GM18867 (cell line): ENCODE measurements at regions not wholly inside any gene's neighbourhood (a gene's known extent, or its start where the extent isn't known, plus 50 kb on each side); places are given as distances from the start of the nearest gene placed in this dataset.

ENCODE experiments used
- ATAC-seq: cut with Tn5 transposase; IDR thresholded peaks from one replicate; pipeline ENCODE4 v1.9.1; 2021; ENCODE audit warnings: mild to moderate bottlenecking, moderate library complexity; ENCODE audit not compliant: unreplicated experiment

- ATAC-seq: no peak
Measured at GRCh38 chr3:168608926-168609325, 513.2 kb upstream of the GOLIM4 start.

GRCh38 chr3:168604767-168605166 lies 509.0 kb upstream of the GOLIM4 start:
- no peak for ATAC-seq

DNA sequence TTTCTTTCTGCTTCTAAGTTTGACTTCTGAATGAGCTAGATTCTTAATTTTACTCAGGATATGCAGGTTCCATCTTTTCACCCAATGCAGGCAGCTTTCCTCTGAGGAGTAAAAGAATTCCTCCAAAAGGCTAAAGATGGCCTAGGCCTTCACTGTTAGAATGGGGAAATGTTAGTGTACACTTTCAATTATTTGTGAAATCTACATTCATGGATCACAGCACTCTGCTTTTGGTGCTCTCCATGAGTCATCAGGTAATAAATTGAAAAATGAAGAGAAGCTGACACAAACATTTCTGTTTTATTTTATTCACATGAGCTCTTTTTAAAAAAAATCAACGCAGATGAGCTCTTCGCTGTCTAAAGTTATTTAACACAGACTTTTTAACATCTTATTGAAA lies 502.5 kb upstream of the GOLIM4 start:
- no peak for ATAC-seq

- no peak for ATAC-seq
Measured at GRCh38 chr3:168596175-168596823, 500.6 kb upstream of the GOLIM4 start.

DNA sequence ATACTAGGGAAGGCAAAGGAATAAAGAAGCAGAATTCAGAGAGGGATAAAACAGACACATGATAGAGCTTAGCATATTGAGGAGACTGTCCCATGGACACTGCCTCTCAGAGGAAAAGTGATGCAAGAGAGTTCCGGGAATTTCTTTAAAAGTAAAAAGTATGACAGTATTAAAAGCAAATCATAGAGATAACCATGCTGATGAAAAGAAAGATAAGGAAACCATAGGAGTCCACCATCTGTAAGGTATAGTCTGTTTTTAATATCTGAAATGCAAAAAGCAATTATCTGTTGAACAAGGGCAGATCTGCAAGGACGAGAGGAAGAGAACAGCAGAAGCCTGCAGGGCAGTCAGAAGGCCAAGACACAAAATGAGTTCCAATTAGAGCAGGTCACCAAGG lies 495.9 kb upstream of the GOLIM4 start:
- ATAC-seq: no peak

GRCh38 chr3:168589376-168589775 lies 493.7 kb upstream of the GOLIM4 start:
- ATAC-seq: no peak

- ATAC-seq: peak; percentile 59
Measured at GRCh38 chr3:168585544-168585943, 489.8 kb upstream of the GOLIM4 start.

DNA sequence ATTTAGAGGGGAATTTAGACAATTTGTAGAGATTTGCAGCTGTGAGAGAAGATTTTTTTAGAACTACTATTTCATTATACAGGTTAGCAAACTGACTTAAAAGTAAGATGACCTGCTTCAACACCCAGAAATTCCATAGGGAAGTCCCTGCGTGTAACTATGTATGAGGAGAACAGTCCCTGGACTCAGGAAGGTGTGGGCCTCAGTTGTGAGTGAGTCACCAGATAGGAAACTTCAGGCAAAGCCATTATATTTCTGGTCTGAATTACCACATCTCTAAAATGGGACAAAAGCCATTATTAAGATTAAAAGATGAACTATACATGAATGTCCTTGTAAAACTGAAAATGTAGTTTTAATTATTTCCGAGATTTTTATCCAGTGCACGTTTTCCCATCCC lies 488.3 kb upstream of the GOLIM4 start:
- no peak for ATAC-seq

GRCh38 chr3:168582503-168582902 lies 486.8 kb upstream of the GOLIM4 start:
- ATAC-seq: no peak

GRCh38 chr3:168581771-168582225 lies 486.1 kb upstream of the GOLIM4 start:
- ATAC-seq: peak; percentile 50

GRCh38 chr3:168579010-168579409 lies 483.3 kb upstream of the GOLIM4 start:
- ATAC-seq: no peak

DNA sequence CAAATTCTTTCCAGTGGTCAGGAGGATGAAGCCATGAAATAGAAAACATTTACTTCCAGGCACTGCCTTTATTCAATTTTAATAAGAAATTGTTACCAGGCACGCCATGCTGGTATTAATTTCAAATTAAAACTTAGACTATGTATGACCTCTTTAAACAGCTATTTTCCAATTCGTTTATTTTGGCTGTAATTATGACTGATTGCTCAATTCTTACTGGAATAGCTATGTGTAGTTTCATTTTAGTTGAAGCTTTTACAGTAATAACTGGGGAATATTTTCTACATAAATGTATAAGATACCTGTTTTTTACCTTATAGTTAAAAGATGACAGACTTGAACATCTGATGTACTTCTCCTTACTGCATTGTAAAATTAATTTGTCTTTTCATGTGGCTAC lies 480.0 kb upstream of the GOLIM4 start:
- no peak for ATAC-seq

DNA sequence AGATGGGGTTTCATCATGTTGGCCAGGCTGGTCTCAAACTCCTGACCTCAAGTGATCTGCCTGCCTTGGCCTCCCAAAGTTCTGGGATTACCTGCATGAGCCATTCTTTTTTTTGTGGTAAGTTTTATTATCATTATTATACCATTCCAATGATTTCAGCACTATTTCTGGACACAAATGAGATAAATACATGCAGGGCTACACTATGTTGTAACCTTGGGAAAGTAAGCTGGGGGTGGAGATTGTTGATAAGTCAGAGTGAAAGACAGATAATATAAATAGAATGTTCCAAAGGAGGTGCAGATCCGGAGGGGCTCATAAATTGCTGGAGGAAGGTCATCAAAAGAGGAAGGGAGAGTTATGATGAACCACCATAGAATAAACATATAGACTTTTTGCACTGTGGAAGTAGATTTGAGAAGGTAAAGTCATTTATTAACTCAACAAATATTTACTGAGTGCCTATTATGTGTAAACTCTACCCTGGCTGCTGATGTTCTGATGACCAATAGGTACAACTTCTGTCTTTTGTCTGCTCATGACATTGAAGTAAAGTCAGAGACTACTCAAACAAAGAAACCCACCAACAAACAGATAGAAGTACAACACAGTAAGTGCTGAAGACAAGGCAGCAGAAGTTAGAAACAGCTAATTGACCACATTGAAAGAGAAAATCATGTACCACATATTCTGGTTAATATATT lies 478.9 kb upstream of the GOLIM4 start:
- no peak for ATAC-seq

DNA sequence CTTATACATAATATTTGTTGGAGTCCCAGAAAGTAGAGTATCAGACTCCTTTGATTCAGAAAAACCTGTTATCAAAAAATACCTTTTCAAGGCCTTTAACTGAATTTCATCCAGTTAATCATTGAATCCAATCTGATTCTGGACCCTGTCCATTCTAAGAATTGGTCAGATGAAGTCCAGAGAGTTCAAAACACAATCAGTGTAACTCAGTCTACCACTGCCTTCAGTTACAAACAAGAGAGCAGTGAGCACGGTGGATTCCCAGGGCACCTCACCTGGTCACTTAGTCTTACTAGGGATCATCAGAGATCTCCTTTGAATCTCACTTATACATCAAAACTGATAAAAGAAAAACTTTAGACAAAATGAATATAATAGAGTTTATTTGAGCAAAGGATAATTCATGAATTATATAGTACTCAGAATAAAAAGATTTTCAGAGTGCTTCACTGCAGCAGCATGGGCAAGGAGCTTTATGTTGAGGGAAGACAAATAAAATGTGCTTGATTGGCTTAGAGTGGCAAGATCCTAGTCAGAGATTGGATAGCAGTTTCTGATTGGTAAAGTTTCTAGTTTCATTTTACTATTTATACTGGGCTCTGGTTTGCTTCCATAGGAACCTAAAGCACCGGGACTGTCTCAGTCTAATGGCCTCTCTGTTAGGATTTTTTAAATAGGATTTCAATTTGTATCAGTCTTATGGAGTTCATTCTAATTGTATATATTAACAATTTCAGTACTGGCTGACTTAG lies 474.9 kb upstream of the GOLIM4 start:
- no peak for ATAC-seq

DNA sequence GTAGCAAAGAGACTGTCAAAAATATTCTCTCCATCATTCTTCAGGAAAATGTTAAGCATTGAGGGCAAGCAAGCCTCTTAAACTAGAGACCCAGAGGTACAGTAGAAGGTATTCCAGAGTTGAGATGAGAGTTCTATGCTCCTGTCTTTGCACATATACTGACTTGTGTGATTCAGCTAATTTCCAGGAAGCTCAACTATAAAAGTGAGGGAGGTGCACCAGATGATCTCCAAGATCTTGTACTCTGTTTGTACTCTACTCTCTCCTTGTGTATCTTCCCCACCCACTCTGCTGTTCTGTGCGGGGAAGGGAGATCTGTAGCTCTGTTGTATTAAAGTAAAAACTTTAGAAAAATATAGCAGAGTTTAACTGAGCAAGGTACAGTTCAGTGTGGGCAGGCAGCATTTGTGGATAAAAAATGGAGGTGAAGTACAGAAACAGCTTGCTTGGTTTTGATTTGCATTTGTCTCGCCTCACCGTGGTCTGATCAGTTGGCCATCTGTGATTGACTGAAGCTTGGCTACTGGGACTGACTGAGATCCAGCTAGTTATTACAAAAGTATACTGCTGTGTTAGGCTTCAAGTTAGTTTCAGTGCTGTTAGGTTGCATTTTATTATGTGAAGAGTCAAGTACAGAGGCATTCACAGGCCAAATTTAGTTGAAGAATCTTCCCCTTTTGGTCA lies 463.1 kb upstream of the GOLIM4 start:
- peak; percentile 81 for ATAC-seq

GRCh38 chr3:168552251-168552650 lies 456.5 kb upstream of the GOLIM4 start:
- no peak for ATAC-seq

- ATAC-seq: no peak
Measured at GRCh38 chr3:168548719-168549118, 453.0 kb upstream of the GOLIM4 start.

- ATAC-seq: no peak
Measured at GRCh38 chr3:168546707-168547106, 451.0 kb upstream of the GOLIM4 start.

DNA sequence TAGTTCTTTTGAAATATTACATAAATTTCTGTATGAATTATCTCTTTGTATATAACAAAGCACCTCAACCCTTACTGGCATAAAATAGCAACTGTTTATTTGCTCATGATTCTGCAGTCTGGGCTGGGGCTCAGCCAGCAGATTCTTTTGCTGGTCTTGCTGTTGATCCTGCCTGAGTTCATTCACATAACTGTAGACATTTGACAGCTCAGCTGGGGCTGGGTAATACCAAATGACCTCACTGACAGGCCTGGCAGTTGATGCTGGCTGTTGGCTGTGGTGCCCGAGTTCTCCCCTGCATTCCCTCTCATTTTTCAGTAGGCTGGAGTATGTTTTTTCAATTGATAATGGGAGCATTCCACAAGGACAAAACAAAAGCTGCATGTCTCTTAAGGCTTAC lies 449.9 kb upstream of the GOLIM4 start:
- no peak for ATAC-seq

DNA sequence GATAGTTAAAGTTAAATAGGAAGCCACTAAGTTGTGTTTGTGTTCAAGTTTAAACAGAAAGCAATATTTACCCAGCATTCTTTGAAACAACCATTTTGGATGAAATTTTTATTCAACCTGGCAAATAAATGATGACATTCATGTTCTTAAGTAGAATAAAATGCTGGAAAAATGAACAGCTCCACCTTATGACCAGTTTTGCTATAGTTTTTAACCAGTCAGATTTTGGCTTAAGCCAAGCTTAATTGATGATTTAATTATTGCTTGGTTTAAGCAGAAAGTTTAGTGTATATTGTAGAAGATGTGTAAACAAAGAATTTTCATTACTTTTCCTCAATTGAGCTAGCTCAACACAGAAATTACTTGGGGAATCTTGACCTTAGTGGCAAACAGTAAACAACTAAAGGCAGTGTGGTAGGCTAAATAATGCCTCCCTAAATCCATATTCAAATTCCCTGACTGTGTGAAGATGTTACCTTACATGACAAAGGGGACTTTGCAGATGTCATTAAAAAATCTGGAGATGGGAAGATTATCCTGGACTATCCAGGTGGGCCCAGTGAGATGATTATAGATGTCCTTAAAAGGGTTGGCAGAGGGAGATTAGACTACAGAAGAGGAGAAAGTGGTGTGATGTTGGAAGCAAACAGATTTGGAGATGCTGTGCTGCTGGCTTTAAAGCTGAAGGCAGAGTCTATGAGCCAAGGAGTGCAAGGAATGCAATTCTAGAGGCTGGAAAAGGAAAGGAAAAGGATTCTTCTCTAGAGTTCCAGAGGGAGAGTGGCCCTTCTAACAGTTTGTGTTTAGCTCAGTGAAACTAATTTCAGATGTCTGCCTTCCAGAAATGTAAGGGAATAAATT lies 448.6 kb upstream of the GOLIM4 start:
- ATAC-seq: no peak
